ENCODE measurements at regions not wholly inside any gene's neighbourhood (a gene's known extent, or its start where the extent isn't known, plus 50 kb on each side); places are given as distances from the start of the nearest gene placed in this dataset.
A peak's percentile ranks its signal among the peaks of the same experiment; 100 is the strongest.

GRCh38 chr10:61836888-61837754, 64.4 kb upstream of the ARID5B start:
- Mint-ChIP-seq H3K27ac (peak overlapping the region in 1 of 2 donors; percentile 90), H3K36me3 (no peaks in the 10 kb centered on the region), H3K9me3 (no peaks in the 10 kb centered on the region)
- no peak for DNase-seq (ENCODE audit: low spot score in 2 of 2)
- ATAC-seq: no peak

GRCh38 chr10:61837755-61838171, 63.7 kb upstream of the ARID5B start:
- Mint-ChIP-seq H3K36me3 (no peaks in the 10 kb centered on the region), H3K27ac (no peak overlapping the region), H3K9me3 (no peaks in the 10 kb centered on the region)
- DNase-seq (ENCODE audit: low spot score in 2 of 2): no peak
- no peak for ATAC-seq

GRCh38 chr10:61839916-61840315, 61.6 kb upstream of the ARID5B start:
- no peak for ATAC-seq
- DNase-seq (ENCODE audit: low spot score in 2 of 2): no peak
- Mint-ChIP-seq H3K36me3 (no peaks in the 10 kb centered on the region), H3K27ac (no peak overlapping the region), H3K9me3 (no peaks in the 10 kb centered on the region)

GRCh38 chr10:61840403-61840802, 61.1 kb upstream of the ARID5B start:
- no peak overlapping the region for H3K27ac Mint-ChIP-seq
- no peaks in the 10 kb centered on the region for H3K36me3 Mint-ChIP-seq
- ATAC-seq: no peak
- DNase-seq (ENCODE audit: low spot score in 2 of 2): no peak
- H3K9me3 Mint-ChIP-seq: no peaks in the 10 kb centered on the region

GRCh38 chr10:61841338-61841875, 60.1 kb upstream of the ARID5B start:
- no peak for DNase-seq (ENCODE audit: low spot score in 2 of 2)
- no peaks in the 10 kb centered on the region for H3K9me3 Mint-ChIP-seq
- ATAC-seq: no peak
- no peaks in the 10 kb centered on the region for H3K36me3 Mint-ChIP-seq
- no peak overlapping the region for H3K27ac Mint-ChIP-seq

- H3K36me3 Mint-ChIP-seq: no peaks in the 10 kb centered on the region
- DNase-seq (ENCODE audit: low spot score in 2 of 2): no peak
- no peak for ATAC-seq
- H3K9me3 Mint-ChIP-seq: no peaks in the 10 kb centered on the region
- H3K27ac Mint-ChIP-seq: no peak overlapping the region
Measured at GRCh38 chr10:61842755-61843497, 58.6 kb upstream of the ARID5B start.

GRCh38 chr10:61844116-61844822, 57.2 kb upstream of the ARID5B start:
- Mint-ChIP-seq H3K9me3 (no peaks in the 10 kb centered on the region), H3K36me3 (no peaks in the 10 kb centered on the region), H3K27ac (no peak overlapping the region)
- DNase-seq (ENCODE audit: low spot score in 2 of 2) (no peak), ATAC-seq (no peak)

- ATAC-seq (no peak), DNase-seq (ENCODE audit: low spot score in 2 of 2) (no peak)
- Mint-ChIP-seq H3K36me3 (no peaks in the 10 kb centered on the region), H3K27ac (peak overlapping the region in 1 of 2 donors; percentile 63), H3K9me3 (peaks cover 0 to under 1% of the 10 kb centered on the region in 2 donors)
Measured at GRCh38 chr10:61845196-61845949, 56.1 kb upstream of the ARID5B start.

- DNase-seq (ENCODE audit: low spot score in 2 of 2) (no peak), ATAC-seq (no peak)
- Mint-ChIP-seq H3K36me3 (no peaks in the 10 kb centered on the region), H3K27ac (no peak overlapping the region), H3K9me3 (peaks cover 0 to 6% of the 10 kb centered on the region in 2 donors)
Measured at GRCh38 chr10:61845950-61846268, 55.6 kb upstream of the ARID5B start.

GRCh38 chr10:61846370-61847031, 55.0 kb upstream of the ARID5B start:
- ATAC-seq: no peak
- DNase-seq (ENCODE audit: low spot score in 2 of 2): no peak
- Mint-ChIP-seq H3K36me3 (no peaks in the 10 kb centered on the region), H3K27ac (peak overlapping the region in 1 of 2 donors; percentile 11), H3K9me3 (peaks cover 0 to 7% of the 10 kb centered on the region in 2 donors)

GRCh38 chr10:61847087-61847486, 54.4 kb upstream of the ARID5B start:
- no peak overlapping the region for H3K27ac Mint-ChIP-seq
- peaks cover 0 to 7% of the 10 kb centered on the region in 2 donors for H3K9me3 Mint-ChIP-seq
- peak in 1 of 2 donors; percentile 30 for ATAC-seq
- no peaks in the 10 kb centered on the region for H3K36me3 Mint-ChIP-seq
- no peak for DNase-seq (ENCODE audit: low spot score in 2 of 2)

- Mint-ChIP-seq H3K9me3 (peaks cover 0 to 7% of the 10 kb centered on the region in 2 donors), H3K27ac (no peak overlapping the region), H3K36me3 (no peaks in the 10 kb centered on the region)
- ATAC-seq: no peak
- DNase-seq (ENCODE audit: low spot score in 2 of 2): no peak
Measured at GRCh38 chr10:61847640-61848039, 53.9 kb upstream of the ARID5B start.

GRCh38 chr10:61850376-61850775, 51.1 kb upstream of the ARID5B start:
- DNase-seq (ENCODE audit: low spot score in 2 of 2): no peak
- no peak for ATAC-seq
- H3K36me3 Mint-ChIP-seq: no peaks in the 10 kb centered on the region
- no peak overlapping the region for H3K27ac Mint-ChIP-seq
- peaks cover 0 to 7% of the 10 kb centered on the region in 2 donors for H3K9me3 Mint-ChIP-seq

All from activated naive CD4-positive, alpha-beta T cell treated with anti-CD3 and anti-CD28 coated beads, Interleukin-2, amount 50 U/mL, for 72 hours (primary cell).